VCaP (cell line): ENCODE measurements at regions not wholly inside any gene's neighbourhood (a gene's known extent, or its start where the extent isn't known, plus 50 kb on each side); places are given as distances from the start of the nearest gene placed in this dataset.

Experiments used
- H3K27ac ChIP-seq: fragments of 450-650 bp; 2 replicates; pipeline ENCODE4 v1.5.1; 2017
- CTCF ChIP-seq: fragments of 450-650 bp; conservative IDR thresholded peaks from 2 replicates; pipeline ENCODE4 v1.5.1; 2017; ENCODE audit warnings: mild to moderate bottlenecking, moderate library complexity

GRCh38 chr5:62977661-62978060, 399.0 kb downstream of the LRRC70 start:
- no peak overlapping the region for H3K27ac ChIP-seq

GRCh38 chr5:62974623-62975022, 396.0 kb downstream of the LRRC70 start:
- TF ChIP-seq CTCF, result no peak

More at GRCh38 chr5:62977661-62978060, 399.0 kb downstream of the LRRC70 start:
- TF ChIP-seq CTCF, result no peak

GRCh38 chr5:62969409-62970120, 390.9 kb downstream of the LRRC70 start:
- H3K27ac ChIP-seq, result no peak overlapping the region
- TF ChIP-seq CTCF, result no peak

More at GRCh38 chr5:62974623-62975022, 396.0 kb downstream of the LRRC70 start:
- H3K27ac ChIP-seq, result no peak overlapping the region

GRCh38 chr5:62964428-62964827, 385.8 kb downstream of the LRRC70 start:
- H3K27ac ChIP-seq, result no peak overlapping the region
- TF ChIP-seq CTCF, result no peak

GRCh38 chr5:62960781-62961180, 382.2 kb downstream of the LRRC70 start:
- no peak overlapping the region for H3K27ac ChIP-seq
- no peak for TF ChIP-seq CTCF

GRCh38 chr5:62956597-62956996, 378.0 kb downstream of the LRRC70 start:
- no peak for TF ChIP-seq CTCF
- no peak overlapping the region for H3K27ac ChIP-seq

GRCh38 chr5:62954578-62954977, 376.0 kb downstream of the LRRC70 start:
- no peak overlapping the region for H3K27ac ChIP-seq
- TF ChIP-seq CTCF, result no peak
